ENCODE measurements at regions not wholly inside any gene's neighbourhood (a gene's known extent, or its start where the extent isn't known, plus 50 kb on each side); places are given as distances from the start of the nearest gene placed in this dataset.

- POLR2A ChIA-PET, result no interaction called here
- Histone ChIP-seq H3F3A (replicated peaks; ENCODE audit: insufficient read depth) (no peaks in the 10 kb centered on the region), H3K9me2 (no peaks in the 10 kb centered on the region), H3K79me2 (ENCODE audit: insufficient read depth) (no peaks in the 10 kb centered on the region), H3K27me3 (ENCODE audit: insufficient read depth) (no peaks in the 10 kb centered on the region), H2AFZ (ENCODE audit: low read depth) (no peak overlapping the region), H3K36me3 (replicated peaks in 1 of 2; ENCODE audit: control insufficient read depth in 1 of 2, insufficient read depth in 2 of 2, low read length in 1 of 2) (no peaks in the 10 kb centered on the region), H3K4me2 (no peak overlapping the region), H4K20me1 (ENCODE audit: insufficient read depth) (no peaks in the 10 kb centered on the region), H3K4me3 (ENCODE audit: low read depth in 2 of 2, low read length in 1 of 2) (no peak overlapping the region), H3K27ac (ENCODE audit: low read depth in 2 of 2, low read length in 1 of 2) (no peak overlapping the region), H3K4me1 (ENCODE audit: control insufficient read depth in 1 of 2, insufficient read depth in 2 of 2, low read depth in 1 of 2, low read length in 1 of 2) (no peaks in the 10 kb centered on the region), H3K9ac (no peak overlapping the region), H3K9me3 (no peaks in the 10 kb centered on the region)
- TF ChIP-seq EP300 (IDR thresholded peaks at IDR 0.05; ENCODE audit: borderline replicate concordance in 1 of 2, low read depth in 1 of 2, low read length in 1 of 2) (no peak), MXI1 (IDR thresholded peaks at IDR 0.05; ENCODE audit: low read depth, low read length) (no peak), RXRA (IDR thresholded peaks at IDR 0.05; ENCODE audit: borderline replicate concordance, low read depth) (no peak), RCOR1 (IDR thresholded peaks at IDR 0.05; ENCODE audit: low read length) (no peak), YY1 (IDR thresholded peaks at IDR 0.05; ENCODE audit: low read depth) (no peak), USF1 (IDR thresholded peaks at IDR 0.05; ENCODE audit: borderline replicate concordance, low read depth) (no peak), TEAD4 (IDR thresholded peaks at IDR 0.05; ENCODE audit: borderline replicate concordance, insufficient read depth) (no peak), RAD21 (IDR thresholded peaks at IDR 0.05; ENCODE audit: low read length) (no peak)
- no peak for DNase-seq
- CTCF ChIA-PET, result no interaction called here
- whole genome bisulfite sequencing (ENCODE audit: low lambda C conversion rate), result 47% methylated on average over 5 of the region's 5 CpGs
These were observed 586.7 kb upstream of the CHORDC1 start for GRCh38 chr11:90809581-90809980.

GRCh38 chr11:90805172-90805571, 582.3 kb upstream of the CHORDC1 start:
- Histone ChIP-seq H3K4me1 (ENCODE audit: control insufficient read depth in 1 of 2, insufficient read depth in 2 of 2, low read depth in 1 of 2, low read length in 1 of 2) (no peaks in the 10 kb centered on the region; a peak in 1 of 4 replicates), H3K9me3 (no peaks in the 10 kb centered on the region), H2AFZ (ENCODE audit: low read depth) (no peak overlapping the region), H3K9me2 (no peaks in the 10 kb centered on the region), H3K4me2 (no peak overlapping the region), H3K27ac (ENCODE audit: low read depth in 2 of 2, low read length in 1 of 2) (no peak overlapping the region), H3K79me2 (ENCODE audit: insufficient read depth) (no peaks in the 10 kb centered on the region), H3K4me3 (ENCODE audit: low read depth in 2 of 2, low read length in 1 of 2) (no peak overlapping the region), H4K20me1 (ENCODE audit: insufficient read depth) (no peaks in the 10 kb centered on the region), H3F3A (replicated peaks; ENCODE audit: insufficient read depth) (no peaks in the 10 kb centered on the region), H3K9ac (no peak overlapping the region), H3K27me3 (ENCODE audit: insufficient read depth) (no peaks in the 10 kb centered on the region), H3K36me3 (replicated peaks in 1 of 2; ENCODE audit: control insufficient read depth in 1 of 2, insufficient read depth in 2 of 2, low read length in 1 of 2) (no peaks in the 10 kb centered on the region)
- DNase-seq, result no peak
- no peak for TF ChIP-seq SMC3 (IDR thresholded peaks at IDR 0.05; ENCODE audit: low read depth, low read length)
- TF ChIP-seq FOXJ3 (CRISPR knock-in tag; IDR thresholded peaks at IDR 0.05), result no peak
- no peak for TF ChIP-seq RFX5 (IDR thresholded peaks at IDR 0.05; ENCODE audit: low read length)
- no peak for TF ChIP-seq MXI1 (IDR thresholded peaks at IDR 0.05; ENCODE audit: low read depth, low read length)
- TF ChIP-seq JUND (IDR thresholded peaks at IDR 0.05), result no peak
- no peak for TF ChIP-seq REST (IDR thresholded peaks at IDR 0.05; ENCODE audit: low read depth, low read length)
- ChIA-PET POLR2A (no interaction called here), CTCF (no interaction called here)
- 54% methylated on average over 3 of the region's 3 CpGs for WGBS (ENCODE audit: low lambda C conversion rate)

Measured in SK-N-SH (cell line).